Neural cell (in vitro differentiated cells): ENCODE measurements at regions not wholly inside any gene's neighbourhood (a gene's known extent, or its start where the extent isn't known, plus 50 kb on each side); places are given as distances from the start of the nearest gene placed in this dataset.
"Not testable (repeated sequence)": the region's sequence is repeated elsewhere in the genome, so short reads cannot be mapped to it uniquely, and the experiment has no call there.

Source experiments
- CTCF ChIP-seq: fragments of 450-650 bp; IDR thresholded peaks from 2 replicates; pipeline ENCODE4 v1.5.1; 2014; ENCODE audit warnings: antibody characterized with exemption, mild to moderate bottlenecking, moderate library complexity; ENCODE audit not compliant: poor library complexity, severe bottlenecking
- EP300 ChIP-seq: fragments of 450-650 bp; conservative IDR thresholded peaks from 2 replicates; pipeline ENCODE4 v1.6.1; 2014; ENCODE audit warnings: antibody characterized with exemption, mild to moderate bottlenecking, moderate library complexity; ENCODE audit not compliant: poor library complexity, severe bottlenecking
- EZH2 ChIP-seq: fragments of 200-600, 300-800 bp; shearing (Covaris generic), sonication (generic); IDR thresholded peaks from 2 replicates; pipeline ENCODE4 v1.6.1; 2014; ENCODE audit warnings: antibody characterized with exemption, low read length, borderline replicate concordance, mild to moderate bottlenecking; ENCODE audit not compliant: insufficient read depth, poor library complexity, severe bottlenecking
- POLR2AphosphoS5 ChIP-seq: IDR thresholded peaks from 2 replicates; pipeline ENCODE4 v1.6.1; 2012
- TAF1 ChIP-seq: IDR thresholded peaks from 2 replicates; pipeline ENCODE4 v1.6.1; 2012; ENCODE audit warnings: low read depth
- TF ChIP-seq, protein P1 (sequence below): IDR thresholded peaks from 2 replicates; pipeline ENCODE4 v1.6.1; 2012; ENCODE audit warnings: borderline replicate concordance

- not testable (repeated sequence) for TF ChIP-seq CTCF, POLR2AphosphoS5, EZH2, TAF1, EP300
- TF ChIP-seq, protein P1, sequence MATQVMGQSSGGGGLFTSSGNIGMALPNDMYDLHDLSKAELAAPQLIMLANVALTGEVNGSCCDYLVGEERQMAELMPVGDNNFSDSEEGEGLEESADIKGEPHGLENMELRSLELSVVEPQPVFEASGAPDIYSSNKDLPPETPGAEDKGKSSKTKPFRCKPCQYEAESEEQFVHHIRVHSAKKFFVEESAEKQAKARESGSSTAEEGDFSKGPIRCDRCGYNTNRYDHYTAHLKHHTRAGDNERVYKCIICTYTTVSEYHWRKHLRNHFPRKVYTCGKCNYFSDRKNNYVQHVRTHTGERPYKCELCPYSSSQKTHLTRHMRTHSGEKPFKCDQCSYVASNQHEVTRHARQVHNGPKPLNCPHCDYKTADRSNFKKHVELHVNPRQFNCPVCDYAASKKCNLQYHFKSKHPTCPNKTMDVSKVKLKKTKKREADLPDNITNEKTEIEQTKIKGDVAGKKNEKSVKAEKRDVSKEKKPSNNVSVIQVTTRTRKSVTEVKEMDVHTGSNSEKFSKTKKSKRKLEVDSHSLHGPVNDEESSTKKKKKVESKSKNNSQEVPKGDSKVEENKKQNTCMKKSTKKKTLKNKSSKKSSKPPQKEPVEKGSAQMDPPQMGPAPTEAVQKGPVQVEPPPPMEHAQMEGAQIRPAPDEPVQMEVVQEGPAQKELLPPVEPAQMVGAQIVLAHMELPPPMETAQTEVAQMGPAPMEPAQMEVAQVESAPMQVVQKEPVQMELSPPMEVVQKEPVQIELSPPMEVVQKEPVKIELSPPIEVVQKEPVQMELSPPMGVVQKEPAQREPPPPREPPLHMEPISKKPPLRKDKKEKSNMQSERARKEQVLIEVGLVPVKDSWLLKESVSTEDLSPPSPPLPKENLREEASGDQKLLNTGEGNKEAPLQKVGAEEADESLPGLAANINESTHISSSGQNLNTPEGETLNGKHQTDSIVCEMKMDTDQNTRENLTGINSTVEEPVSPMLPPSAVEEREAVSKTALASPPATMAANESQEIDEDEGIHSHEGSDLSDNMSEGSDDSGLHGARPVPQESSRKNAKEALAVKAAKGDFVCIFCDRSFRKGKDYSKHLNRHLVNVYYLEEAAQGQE, result not testable (repeated sequence)
Measured at GRCh38 chrY:18718714-18719113, 54.8 kb downstream of the HSFY2 start.
